ENCODE measurements at regions not wholly inside any gene's neighbourhood (a gene's known extent, or its start where the extent isn't known, plus 50 kb on each side); places are given as distances from the start of the nearest gene placed in this dataset.

GRCh38 chr11:19394525-19395016 is 153.8 kb upstream of the E2F8 start:
- TF ChIP-seq, protein P1, sequence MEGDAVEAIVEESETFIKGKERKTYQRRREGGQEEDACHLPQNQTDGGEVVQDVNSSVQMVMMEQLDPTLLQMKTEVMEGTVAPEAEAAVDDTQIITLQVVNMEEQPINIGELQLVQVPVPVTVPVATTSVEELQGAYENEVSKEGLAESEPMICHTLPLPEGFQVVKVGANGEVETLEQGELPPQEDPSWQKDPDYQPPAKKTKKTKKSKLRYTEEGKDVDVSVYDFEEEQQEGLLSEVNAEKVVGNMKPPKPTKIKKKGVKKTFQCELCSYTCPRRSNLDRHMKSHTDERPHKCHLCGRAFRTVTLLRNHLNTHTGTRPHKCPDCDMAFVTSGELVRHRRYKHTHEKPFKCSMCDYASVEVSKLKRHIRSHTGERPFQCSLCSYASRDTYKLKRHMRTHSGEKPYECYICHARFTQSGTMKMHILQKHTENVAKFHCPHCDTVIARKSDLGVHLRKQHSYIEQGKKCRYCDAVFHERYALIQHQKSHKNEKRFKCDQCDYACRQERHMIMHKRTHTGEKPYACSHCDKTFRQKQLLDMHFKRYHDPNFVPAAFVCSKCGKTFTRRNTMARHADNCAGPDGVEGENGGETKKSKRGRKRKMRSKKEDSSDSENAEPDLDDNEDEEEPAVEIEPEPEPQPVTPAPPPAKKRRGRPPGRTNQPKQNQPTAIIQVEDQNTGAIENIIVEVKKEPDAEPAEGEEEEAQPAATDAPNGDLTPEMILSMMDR (IDR thresholded peaks at IDR 0.05), result no peak
- TF ChIP-seq EZH2 (IDR thresholded peaks at IDR 0.05; ENCODE audit: borderline replicate concordance, insufficient read depth, low read depth, low read length, poor library complexity, severe bottlenecking), result no peak

Data from B cell (primary cell).